Esophagus squamous epithelium (tissue), 4 donors: ENCODE measurements at regions not wholly inside any gene's neighbourhood (a gene's known extent, or its start where the extent isn't known, plus 50 kb on each side); places are given as distances from the start of the nearest gene placed in this dataset.

Source experiments
- POLR2A ChIP-seq, 4 donors: fragments of 450-650 bp; IDR thresholded peaks; one replicate each; pipeline ENCODE4 v1.6.1; 2017; ENCODE audit warnings: antibody characterized with exemption in 4 of 4, mild to moderate bottlenecking in 4 of 4, moderate library complexity in 3 of 4
- TF ChIP-seq, protein P1 (sequence below), 6 experiments: fragments of 450-650 bp in 4 of 6; fragments of 200-600 bp in 2 of 6; sonication (generic) in 2 of 6; IDR thresholded peaks; one replicate each; pipeline ENCODE4 v1.5.1; 2016 to 2019; ENCODE audit warnings: antibody characterized with exemption in 6 of 6, mild to moderate bottlenecking in 4 of 6, moderate library complexity in 4 of 6

DNA sequence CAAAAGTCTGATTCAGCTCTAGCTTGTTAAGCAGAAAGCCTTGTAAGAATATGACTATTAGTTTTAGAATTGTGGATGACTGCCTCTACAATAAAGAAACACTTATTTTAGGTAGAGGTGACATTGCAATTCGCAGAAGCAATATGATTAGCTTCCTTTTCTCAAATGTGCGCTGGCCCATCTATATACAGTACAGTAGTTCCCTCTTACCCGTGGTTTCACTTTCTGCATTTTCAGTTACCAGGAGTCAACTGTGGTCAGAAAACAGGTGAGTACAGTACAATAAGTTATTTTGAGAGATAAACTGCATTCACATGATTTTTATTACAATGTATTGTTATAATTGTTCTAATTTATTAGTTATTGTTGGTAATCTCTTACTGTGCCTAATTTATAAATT lies 405.1 kb downstream of the GPD2 start:
- TF ChIP-seq, protein P1, sequence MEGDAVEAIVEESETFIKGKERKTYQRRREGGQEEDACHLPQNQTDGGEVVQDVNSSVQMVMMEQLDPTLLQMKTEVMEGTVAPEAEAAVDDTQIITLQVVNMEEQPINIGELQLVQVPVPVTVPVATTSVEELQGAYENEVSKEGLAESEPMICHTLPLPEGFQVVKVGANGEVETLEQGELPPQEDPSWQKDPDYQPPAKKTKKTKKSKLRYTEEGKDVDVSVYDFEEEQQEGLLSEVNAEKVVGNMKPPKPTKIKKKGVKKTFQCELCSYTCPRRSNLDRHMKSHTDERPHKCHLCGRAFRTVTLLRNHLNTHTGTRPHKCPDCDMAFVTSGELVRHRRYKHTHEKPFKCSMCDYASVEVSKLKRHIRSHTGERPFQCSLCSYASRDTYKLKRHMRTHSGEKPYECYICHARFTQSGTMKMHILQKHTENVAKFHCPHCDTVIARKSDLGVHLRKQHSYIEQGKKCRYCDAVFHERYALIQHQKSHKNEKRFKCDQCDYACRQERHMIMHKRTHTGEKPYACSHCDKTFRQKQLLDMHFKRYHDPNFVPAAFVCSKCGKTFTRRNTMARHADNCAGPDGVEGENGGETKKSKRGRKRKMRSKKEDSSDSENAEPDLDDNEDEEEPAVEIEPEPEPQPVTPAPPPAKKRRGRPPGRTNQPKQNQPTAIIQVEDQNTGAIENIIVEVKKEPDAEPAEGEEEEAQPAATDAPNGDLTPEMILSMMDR (IDR thresholded peaks at IDR 0.05) = no peak
- TF ChIP-seq POLR2A (IDR thresholded peaks at IDR 0.05) = no peak
